ENCODE measurements at regions not wholly inside any gene's neighbourhood (a gene's known extent, or its start where the extent isn't known, plus 50 kb on each side); places are given as distances from the start of the nearest gene placed in this dataset.

- no peak for TF ChIP-seq ZBTB49 (tag by site-specific recombination; IDR thresholded peaks at IDR 0.05; ENCODE audit: low read depth)
- TF ChIP-seq ZNF654 (tag by site-specific recombination; IDR thresholded peaks at IDR 0.05; ENCODE audit: low read depth): no peak
Observed at GRCh38 chr15:100712226-100712625, 109.8 kb downstream of the ASB7 start (continued).

- H3K9me3 ChIP-seq (ENCODE audit: control insufficient read depth, insufficient read depth, low read depth, low read length): no peaks in the 10 kb centered on the region
- TF ChIP-seq ZFP3 (tag by site-specific recombination; IDR thresholded peaks at IDR 0.05; ENCODE audit: low read depth) (no peak), ZNF426 (tag by site-specific recombination; IDR thresholded peaks at IDR 0.05) (no peak), ZNF473 (tag by site-specific recombination; IDR thresholded peaks at IDR 0.05) (no peak), HOXD13 (CRISPR knock-in tag; IDR thresholded peaks at IDR 0.05; ENCODE audit: borderline replicate concordance) (no peak), ZNF768 (tag by site-specific recombination; IDR thresholded peaks at IDR 0.05) (no peak), ZNF664 (tag by site-specific recombination; IDR thresholded peaks at IDR 0.05) (no peak), ZFP41 (tag by site-specific recombination; IDR thresholded peaks at IDR 0.05; ENCODE audit: borderline replicate concordance) (no peak), ZNF513 (tag by site-specific recombination; IDR thresholded peaks at IDR 0.05) (no peak), ZNF571 (tag by site-specific recombination; IDR thresholded peaks at IDR 0.05) (no peak), ZNF302 (tag by site-specific recombination; IDR thresholded peaks at IDR 0.05; ENCODE audit: low read depth) (no peak), ZNF585B (tag by site-specific recombination; IDR thresholded peaks at IDR 0.05) (no peak), GLIS1 (tag by site-specific recombination; IDR thresholded peaks at IDR 0.05) (no peak), ZNF239 (tag by site-specific recombination; IDR thresholded peaks at IDR 0.05) (no peak), ZNF518A (tag by site-specific recombination; conservative IDR thresholded peaks at IDR 0.05; ENCODE audit: low read depth) (no peak), ZNF37A (tag by site-specific recombination; IDR thresholded peaks at IDR 0.05) (no peak), ZNF140 (tag by site-specific recombination; IDR thresholded peaks at IDR 0.05) (no peak)
- no peaks in the 10 kb centered on the region for H3K36me3 ChIP-seq (ENCODE audit: control insufficient read depth in 2 of 2, insufficient read depth in 1 of 2, low read length in 2 of 2)
- no peaks in the 10 kb centered on the region for H3K4me1 ChIP-seq (ENCODE audit: control insufficient read depth, insufficient read depth, low read length)
- H3K27ac ChIP-seq (ENCODE audit: extremely low read depth, low read depth, low read length): no peak overlapping the region
- CTCF ChIA-PET: interaction anchor here (1.3 kb wide), 1 partner anchor 295 kb away, joined by 5 read pairs; no protein-coding TSS in a partner anchor
- POLR2A ChIA-PET: interaction anchor here (0.6 to 1.7 kb wide), 2 partner anchors 11 to 539 kb away, joined by 3 read pairs; no protein-coding TSS in a partner anchor
- no peak overlapping the region for H3K4me3 ChIP-seq (ENCODE audit: low read depth, low read length)
Observed at GRCh38 chr15:100713163-100713867, 110.9 kb downstream of the ASB7 start.

All from HEK293 (cell line).